WTC11 (cell line): ENCODE measurements at regions not wholly inside any gene's neighbourhood (a gene's known extent, or its start where the extent isn't known, plus 50 kb on each side); places are given as distances from the start of the nearest gene placed in this dataset.

ENCODE experiments used
- ATAC-seq: fragments of 200-7000 bp; cut with Tn5 transposase; 2 replicates; pipeline ENCODE4 v1.10.0; 2021; ENCODE audit warnings: mild to moderate bottlenecking, moderate library complexity
- CTCF ChIA-PET: fragments of 300-600 bp; sonication (Branson Sonifier 250); formaldehyde crosslinking; loops from one replicate; lab custom pipeline; 2021; ENCODE audit warnings: antibody characterized with exemption; lab: Charles Lee
- POLR2A ChIA-PET: fragments of 350-600 bp; sonication (Branson Sonifier 250); formaldehyde crosslinking; loops from one replicate; lab custom pipeline; 2021; ENCODE audit warnings: antibody characterized with exemption; lab: Charles Lee
- DNase-seq: peaks from one replicate; pipeline ENCODE4 v3.0.0; 2021; ENCODE audit warnings: low spot score
- H3K27ac Mint-ChIP-seq: 2 replicates; pipeline ENCODE4 v1.8.0; 2021; ENCODE audit warnings: mixed read lengths
- H3K27me3 Mint-ChIP-seq: 2 replicates; pipeline ENCODE4 v1.8.0; 2021; ENCODE audit warnings: low read depth, mild to moderate bottlenecking, moderate library complexity, mixed read lengths
- H3K36me3 Mint-ChIP-seq: 2 replicates; pipeline ENCODE4 v1.8.0; 2021; ENCODE audit warnings: mixed read lengths
- H3K4me1 Mint-ChIP-seq: 2 replicates; pipeline ENCODE4 v1.8.0; 2022; ENCODE audit warnings: mixed read lengths
- H3K4me3 Mint-ChIP-seq: 2 replicates; pipeline ENCODE4 v1.8.0; 2021; ENCODE audit warnings: mild to moderate bottlenecking, moderate library complexity, mixed read lengths
- H3K9me3 Mint-ChIP-seq: 2 replicates; pipeline ENCODE4 v1.8.0; 2021; ENCODE audit warnings: mixed read lengths
- ARID4B ChIP-seq: sonication (generic); formaldehyde crosslinking; IDR thresholded peaks from 2 replicates; pipeline ENCODE4 v1.8.0; 2023; ENCODE audit warnings: missing genetic modification reagents, mild to moderate bottlenecking, borderline replicate concordance
- ATF2 ChIP-seq: sonication (generic); formaldehyde crosslinking; IDR thresholded peaks from 2 replicates; pipeline ENCODE4 v1.8.1; 2022; ENCODE audit warnings: low read depth, missing genetic modification reagents, borderline replicate concordance
- ATF6 ChIP-seq: sonication (generic); formaldehyde crosslinking; IDR thresholded peaks from 2 replicates; pipeline ENCODE4 v1.8.1; 2023; ENCODE audit warnings: mild to moderate bottlenecking, missing genetic modification reagents
- ERG ChIP-seq: fragments of 250-450 bp; sonication (Bioruptor Pico); IDR thresholded peaks from 2 replicates; pipeline ENCODE4 v1.8.0; 2021; ENCODE audit warnings: mild to moderate bottlenecking
- GABPB1 ChIP-seq: sonication (generic); formaldehyde crosslinking; IDR thresholded peaks from 2 replicates; pipeline ENCODE4 v1.8.1; 2023; ENCODE audit warnings: mild to moderate bottlenecking, missing genetic modification reagents
- GTF2I ChIP-seq: fragments of 250-450 bp; sonication (Bioruptor Pico); conservative IDR thresholded peaks from 2 replicates; pipeline ENCODE4 v1.4.0; 2021; ENCODE audit warnings: mild to moderate bottlenecking
- HMGXB4 ChIP-seq: sonication (generic); formaldehyde crosslinking; IDR thresholded peaks from 2 replicates; pipeline ENCODE4 v1.8.1; 2023; ENCODE audit warnings: mild to moderate bottlenecking, moderate library complexity, missing genetic modification reagents
- NR2C2 ChIP-seq: sonication (generic); formaldehyde crosslinking; IDR thresholded peaks from 2 replicates; pipeline ENCODE4 v1.8.0; 2022; ENCODE audit warnings: mild to moderate bottlenecking, missing genetic modification reagents
- PRDM15 ChIP-seq: sonication (generic); formaldehyde crosslinking; IDR thresholded peaks from 2 replicates; pipeline ENCODE4 v1.8.0; 2022; ENCODE audit warnings: missing genetic modification reagents
- SMAD4 ChIP-seq: sonication (generic); formaldehyde crosslinking; IDR thresholded peaks from 2 replicates; pipeline ENCODE4 v1.8.0; 2022; ENCODE audit warnings: mild to moderate bottlenecking, missing genetic modification reagents
- TEAD4 ChIP-seq: sonication (generic); formaldehyde crosslinking; IDR thresholded peaks from 2 replicates; pipeline ENCODE4 v1.8.0; 2022; ENCODE audit warnings: mild to moderate bottlenecking, missing genetic modification reagents
- USF1 ChIP-seq: sonication (generic); formaldehyde crosslinking; IDR thresholded peaks from 2 replicates; pipeline ENCODE4 v1.8.0; 2022; ENCODE audit warnings: mild to moderate bottlenecking, missing genetic modification reagents
- ZNF121 ChIP-seq: sonication (generic); formaldehyde crosslinking; IDR thresholded peaks from 2 replicates; pipeline ENCODE4 v1.8.0; 2023; ENCODE audit warnings: missing genetic modification reagents
- ZNF219 ChIP-seq: sonication (generic); formaldehyde crosslinking; IDR thresholded peaks from 2 replicates; pipeline ENCODE4 v1.8.0; 2023; ENCODE audit warnings: missing genetic modification reagents, mild to moderate bottlenecking, borderline replicate concordance
- ZNF263 ChIP-seq: sonication (generic); formaldehyde crosslinking; IDR thresholded peaks from 2 replicates; pipeline ENCODE4 v1.8.1; 2022; ENCODE audit warnings: low read depth, mild to moderate bottlenecking, moderate library complexity, missing genetic modification reagents
- ZNF317 ChIP-seq: sonication (generic); formaldehyde crosslinking; IDR thresholded peaks from 2 replicates; pipeline ENCODE4 v1.8.1; 2023; ENCODE audit warnings: low read depth, mild to moderate bottlenecking, moderate library complexity, missing genetic modification reagents, borderline replicate concordance
- ZNF396 ChIP-seq: fragments of 250-450 bp; sonication (Bioruptor Pico); IDR thresholded peaks from 2 replicates; pipeline ENCODE4 v1.8.0; 2021; ENCODE audit warnings: mild to moderate bottlenecking, moderate library complexity, borderline replicate concordance
- ZNF423 ChIP-seq: fragments of 250-450 bp; sonication (Bioruptor Pico); IDR thresholded peaks from 2 replicates; pipeline ENCODE4 v2.1.2; 2022; ENCODE audit warnings: mild to moderate bottlenecking, moderate library complexity
- ZNF671 ChIP-seq: fragments of 250-450 bp; sonication (Bioruptor Pico); IDR thresholded peaks from 2 replicates; pipeline ENCODE4 v1.8.0; 2021; ENCODE audit warnings: mild to moderate bottlenecking

- CTCF ChIA-PET, result no interaction called here
- DNase-seq (no peak), ATAC-seq (no peak)
- POLR2A ChIA-PET, result no interaction called here
- H3K4me1 Mint-ChIP-seq, result peaks cover 12% of the 10 kb centered on the region
- no peaks in the 10 kb centered on the region for H3K9me3 Mint-ChIP-seq
- no peak overlapping the region for H3K4me3 Mint-ChIP-seq
- H3K27me3 Mint-ChIP-seq, result no peaks in the 10 kb centered on the region
- no peak overlapping the region for H3K27ac Mint-ChIP-seq
- TF ChIP-seq ZNF317 (CRISPR knock-in tag) (no peak), ARID4B (CRISPR knock-in tag) (no peak), ERG (no peak), TEAD4 (CRISPR knock-in tag) (no peak), USF1 (CRISPR knock-in tag) (no peak), ZNF423 (no peak), GABPB1 (CRISPR knock-in tag) (no peak), ATF6 (CRISPR knock-in tag) (no peak), HMGXB4 (no peak), ZNF263 (CRISPR knock-in tag) (no peak), PRDM15 (CRISPR knock-in tag) (no peak)
- no peaks in the 10 kb centered on the region for H3K36me3 Mint-ChIP-seq
Observed at GRCh38 chr3:181054538-181054937, 65.0 kb upstream of the DNAJC19 start.

- Mint-ChIP-seq H3K36me3 (peaks cover 6% of the 10 kb centered on the region), H3K4me1 (peaks cover 12% of the 10 kb centered on the region)
- no peak for DNase-seq
- TF ChIP-seq ATF2 (CRISPR knock-in tag) (no peak), ZNF219 (CRISPR knock-in tag) (no peak), ZNF671 (no peak), NR2C2 (CRISPR knock-in tag) (no peak), ZNF396 (no peak), SMAD4 (CRISPR knock-in tag) (no peak), GTF2I (CRISPR knock-in tag) (no peak), ZNF121 (CRISPR knock-in tag) (no peak)
Observed at GRCh38 chr3:181052256-181052655, 62.7 kb upstream of the DNAJC19 start.

More at GRCh38 chr3:181052256-181052655, 62.7 kb upstream of the DNAJC19 start:
- Mint-ChIP-seq H3K27ac (no peak overlapping the region), H3K27me3 (no peaks in the 10 kb centered on the region), H3K9me3 (peaks cover 11% of the 10 kb centered on the region), H3K4me3 (no peak overlapping the region)
- CTCF ChIA-PET, result no interaction called here
- POLR2A ChIA-PET, result no interaction called here
- ATAC-seq, result no peak
